Endothelial cell of umbilical vein (primary cell): ENCODE measurements at regions not wholly inside any gene's neighbourhood (a gene's known extent, or its start where the extent isn't known, plus 50 kb on each side); places are given as distances from the start of the nearest gene placed in this dataset.

Source experiments
- CTCF ChIP-seq, 2 donors: IDR thresholded peaks; 1 replicate in 1 of 2; 2 replicates in 1 of 2; pipeline ENCODE4 v1.5.1; 2011; ENCODE audit warnings: low read length in 2 of 2, mild to moderate bottlenecking in 2 of 2, moderate library complexity in 2 of 2, control low read depth in 1 of 2, inconsistent platforms in 1 of 2, low read depth in 1 of 2; ENCODE audit not compliant: insufficient read depth in 1 of 2; ENCODE audit errors: extremely low read depth in 1 of 2
- EZH2 ChIP-seq: IDR thresholded peaks from 2 replicates; pipeline ENCODE4 v1.6.1; 2012; ENCODE audit warnings: borderline replicate concordance, low read depth, mild to moderate bottlenecking, moderate library complexity, low read length, inconsistent platforms; ENCODE audit not compliant: severe bottlenecking
- FOS ChIP-seq: IDR thresholded peaks from 2 replicates; pipeline ENCODE4 v1.6.1; 2011; ENCODE audit warnings: mild to moderate bottlenecking, low read length, moderate library complexity, borderline replicate concordance; ENCODE audit not compliant: insufficient read depth
- GATA2 ChIP-seq: IDR thresholded peaks from 2 replicates; pipeline ENCODE4 v1.7.0; 2011; ENCODE audit warnings: low read depth, mild to moderate bottlenecking, moderate library complexity, mixed read lengths, low read length; ENCODE audit not compliant: insufficient read length, insufficient read depth
- JUN ChIP-seq: IDR thresholded peaks from 2 replicates; pipeline ENCODE4 v1.6.1; 2011; ENCODE audit warnings: borderline replicate concordance, low read depth; ENCODE audit not compliant: insufficient read length, insufficient read depth
- MYC ChIP-seq: IDR thresholded peaks from one replicate; pipeline ENCODE4 v1.6.1; 2011; ENCODE audit warnings: mild to moderate bottlenecking, low read depth, low read length
- POLR2A ChIP-seq: IDR thresholded peaks from 2 replicates; pipeline ENCODE4 v1.6.1; 2012; ENCODE audit warnings: low read depth, mild to moderate bottlenecking, control low read depth, low read length
- POLR2AphosphoS5 ChIP-seq: IDR thresholded peaks from 2 replicates; pipeline ENCODE4 v1.6.1; 2012; ENCODE audit warnings: low read depth, mild to moderate bottlenecking, control low read depth, low read length, moderate library complexity; ENCODE audit not compliant: insufficient read depth
- TF ChIP-seq, protein P1 (sequence below): IDR thresholded peaks from 2 replicates; pipeline ENCODE4 v1.6.1; 2011; ENCODE audit not compliant: insufficient read depth, insufficient read length

DNA sequence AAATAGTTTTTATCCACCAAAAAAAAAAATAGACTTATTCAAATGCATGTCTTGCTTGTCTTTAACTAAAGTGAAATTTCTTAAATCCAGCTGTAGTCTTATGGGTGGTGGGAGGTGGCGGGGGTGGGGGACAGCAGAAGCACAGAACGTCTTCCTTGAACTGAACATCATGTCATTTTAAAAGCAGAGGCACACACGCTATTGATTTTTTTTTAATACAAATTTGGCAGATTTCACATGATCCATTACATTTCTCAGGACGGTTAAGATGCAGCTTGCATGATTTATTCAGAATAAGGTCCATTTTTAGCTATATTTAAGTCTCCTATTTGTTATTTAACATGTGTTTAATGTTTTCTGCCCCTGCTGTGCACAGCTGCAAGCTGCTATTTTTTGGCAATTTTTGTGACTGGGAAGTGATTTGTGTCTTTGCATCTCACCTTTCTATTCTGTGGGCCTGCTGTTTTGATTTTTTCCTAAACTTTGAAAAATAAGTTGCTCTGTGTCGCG, 274.0 kb downstream of the TSHZ3 start:
- TF ChIP-seq POLR2A (no peak), EZH2 (no peak), CTCF (IDR thresholded peaks at IDR 0.05; ENCODE audit: extremely low read depth in 1 of 2, insufficient read depth in 1 of 2, low read depth in 1 of 2, low read length in 2 of 2) (no peak), GATA2 (no peak), MYC (no peak), POLR2AphosphoS5 (no peak), JUN (no peak), FOS (no peak)
- TF ChIP-seq, protein P1, sequence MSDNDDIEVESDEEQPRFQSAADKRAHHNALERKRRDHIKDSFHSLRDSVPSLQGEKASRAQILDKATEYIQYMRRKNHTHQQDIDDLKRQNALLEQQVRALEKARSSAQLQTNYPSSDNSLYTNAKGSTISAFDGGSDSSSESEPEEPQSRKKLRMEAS, result no peak
